Fibroblast of lung (primary cell): ENCODE measurements at regions not wholly inside any gene's neighbourhood (a gene's known extent, or its start where the extent isn't known, plus 50 kb on each side); places are given as distances from the start of the nearest gene placed in this dataset.

Source experiments
- DNase-seq, 2 donors: peaks; one replicate each; pipeline versions ENCODE4 v3.0.0 to v3.0.0-alpha.2; 2010; ENCODE audit warnings: low read depth in 2 of 2
- H2AFZ ChIP-seq: 2 replicates; pipeline ENCODE4 v1.5.1; 2012; ENCODE audit warnings: low read length, control low read depth, inconsistent platforms
- H3K27ac ChIP-seq: 2 replicates; pipeline ENCODE4 v1.5.1; 2011; ENCODE audit warnings: low read length, control low read depth; ENCODE audit not compliant: insufficient read depth
- H3K27me3 ChIP-seq: 2 replicates; pipeline ENCODE4 v1.5.1; 2011; ENCODE audit warnings: mild to moderate bottlenecking, low read length; ENCODE audit not compliant: control insufficient read depth, insufficient read depth
- H3K36me3 ChIP-seq: 2 replicates; pipeline ENCODE4 v1.5.1; 2011; ENCODE audit warnings: low read length; ENCODE audit not compliant: control insufficient read depth, insufficient read depth
- H3K4me1 ChIP-seq: 2 replicates; pipeline ENCODE4 v1.5.1; 2011; ENCODE audit warnings: low read length; ENCODE audit not compliant: control insufficient read depth, insufficient read depth; ENCODE audit errors: extremely low read depth
- H3K4me2 ChIP-seq: 2 replicates; pipeline ENCODE4 v1.5.1; 2011; ENCODE audit warnings: low read length, control low read depth; ENCODE audit not compliant: insufficient read depth; ENCODE audit errors: extremely low read depth
- H3K4me3 ChIP-seq, 4 experiments: fragments of 200-600 bp in 1 of 4; sonication (generic) in 1 of 4; replicated peaks in 1 of 4; 2 replicates each; pipeline ENCODE4 v1.5.1; 2011 to 2016; ENCODE audit warnings: low read length in 4 of 4, low read depth in 3 of 4, mild to moderate bottlenecking in 3 of 4, control low read depth in 2 of 4, inconsistent platforms in 1 of 4, mixed read lengths in 1 of 4; ENCODE audit not compliant: insufficient read depth in 1 of 4; ENCODE audit errors: control extremely low read depth in 1 of 4
- H3K79me2 ChIP-seq: 2 replicates; pipeline ENCODE4 v1.5.1; 2012; ENCODE audit warnings: mild to moderate bottlenecking, low read length, inconsistent platforms; ENCODE audit not compliant: control insufficient read depth, insufficient read depth
- H3K9ac ChIP-seq: 2 replicates; pipeline ENCODE4 v1.5.1; 2011; ENCODE audit warnings: mild to moderate bottlenecking, low read length, control low read depth; ENCODE audit not compliant: insufficient read depth
- H3K9me3 ChIP-seq: 2 replicates; pipeline ENCODE4 v1.5.1; 2012; ENCODE audit warnings: low read depth, low read length; ENCODE audit not compliant: control insufficient read depth, insufficient read depth
- H4K20me1 ChIP-seq: 2 replicates; pipeline ENCODE4 v1.5.1; 2011; ENCODE audit warnings: low read length; ENCODE audit not compliant: control insufficient read depth, insufficient read depth; ENCODE audit errors: extremely low read depth
- CTCF ChIP-seq, 2 donors: IDR thresholded peaks in 1 of 2; conservative IDR thresholded peaks in 1 of 2; 1 replicate in 1 of 2; 2 replicates in 1 of 2; pipeline ENCODE4 v1.5.1; 2011 to 2012; ENCODE audit warnings: low read length in 2 of 2, control low read depth in 1 of 2, inconsistent platforms in 1 of 2, low read depth in 1 of 2, mild to moderate bottlenecking in 1 of 2
- EZH2 ChIP-seq: IDR thresholded peaks from 2 replicates; pipeline ENCODE4 v1.5.1; 2012; ENCODE audit warnings: low read length, control low read depth, mild to moderate bottlenecking; ENCODE audit errors: missing control alignments

- no peaks in the 10 kb centered on the region for H3K27me3 ChIP-seq
- H3K9me3 ChIP-seq, result no peaks in the 10 kb centered on the region
- H4K20me1 ChIP-seq, result no peaks in the 10 kb centered on the region
- no peak overlapping the region for H3K4me3 ChIP-seq
- no peaks in the 10 kb centered on the region for H3K79me2 ChIP-seq
- no peaks in the 10 kb centered on the region for H3K36me3 ChIP-seq
- H3K9ac ChIP-seq, result no peak overlapping the region
- no peak overlapping the region for H2AFZ ChIP-seq
- no peak for DNase-seq
- no peak for TF ChIP-seq EZH2
- no peak for TF ChIP-seq CTCF (conservative IDR thresholded peaks at IDR 0.05 in 1 of 2, IDR thresholded peaks at IDR 0.05 in 1 of 2; ENCODE audit: low read depth in 1 of 2, low read length in 2 of 2)
- no peak overlapping the region for H3K27ac ChIP-seq
- no peaks in the 10 kb centered on the region for H3K4me1 ChIP-seq
- H3K4me2 ChIP-seq, result no peak overlapping the region
Observed at GRCh38 chr5:166365164-166365563, 1926.3 kb upstream of the WWC1 start.

- H3K4me3 ChIP-seq, result no peak overlapping the region
- no peak overlapping the region for H3K27ac ChIP-seq
- no peak overlapping the region for H2AFZ ChIP-seq
- no peaks in the 10 kb centered on the region for H3K4me1 ChIP-seq
- no peak overlapping the region for H3K9ac ChIP-seq
- no peaks in the 10 kb centered on the region for H3K9me3 ChIP-seq
- no peaks in the 10 kb centered on the region for H3K36me3 ChIP-seq
- no peak overlapping the region for H3K4me2 ChIP-seq
- DNase-seq, result no peak
- H4K20me1 ChIP-seq, result no peaks in the 10 kb centered on the region
- TF ChIP-seq CTCF (conservative IDR thresholded peaks at IDR 0.05 in 1 of 2, IDR thresholded peaks at IDR 0.05 in 1 of 2; ENCODE audit: low read depth in 1 of 2, low read length in 2 of 2) (no peak), EZH2 (no peak)
- H3K79me2 ChIP-seq, result no peaks in the 10 kb centered on the region
- H3K27me3 ChIP-seq, result no peaks in the 10 kb centered on the region
Observed at GRCh38 chr5:166367391-166367790, 1924.1 kb upstream of the WWC1 start.

GRCh38 chr5:166369346-166369745 lies 1922.1 kb upstream of the WWC1 start:
- DNase-seq, result peak in 1 of 2 donors; percentile 41

More at GRCh38 chr5:166369346-166369745, 1922.1 kb upstream of the WWC1 start:
- no peak overlapping the region for H3K9ac ChIP-seq
- H3K4me3 ChIP-seq, result no peak overlapping the region
- no peaks in the 10 kb centered on the region for H3K79me2 ChIP-seq
- TF ChIP-seq CTCF (conservative IDR thresholded peaks at IDR 0.05 in 1 of 2, IDR thresholded peaks at IDR 0.05 in 1 of 2; ENCODE audit: low read depth in 1 of 2, low read length in 2 of 2) (no peak), EZH2 (no peak)
- no peaks in the 10 kb centered on the region for H3K4me1 ChIP-seq
- no peaks in the 10 kb centered on the region for H3K36me3 ChIP-seq
- H3K9me3 ChIP-seq, result no peaks in the 10 kb centered on the region
- H3K27me3 ChIP-seq, result no peaks in the 10 kb centered on the region
- H2AFZ ChIP-seq, result no peak overlapping the region
- no peak overlapping the region for H3K4me2 ChIP-seq
- no peak overlapping the region for H3K27ac ChIP-seq
- no peaks in the 10 kb centered on the region for H4K20me1 ChIP-seq
